H1 (cell line): ENCODE measurements at regions not wholly inside any gene's neighbourhood (a gene's known extent, or its start where the extent isn't known, plus 50 kb on each side); places are given as distances from the start of the nearest gene placed in this dataset.

ENCODE experiments used
- CBX5 ChIP-seq: fragments of 300-800, 300-1000 bp; sonication (generic); IDR thresholded peaks from 2 replicates; pipeline ENCODE4 v1.7.1; 2016; ENCODE audit warnings: antibody characterized with exemption, low read length, low read depth
- CBX8 ChIP-seq: fragments of 300-800, 300-1000 bp; sonication (generic); IDR thresholded peaks from 2 replicates; pipeline ENCODE4 v1.7.1; 2016; ENCODE audit warnings: low read depth, low read length, borderline replicate concordance
- CHD2 ChIP-seq: IDR thresholded peaks from 2 replicates; pipeline ENCODE4 v1.6.1; 2012; ENCODE audit warnings: low read length, improper control_type of control experiment
- CHD7 ChIP-seq: fragments of 300-600 bp; sonication (generic); IDR thresholded peaks from 2 replicates; pipeline ENCODE4 v1.7.1; 2012; ENCODE audit warnings: low read length, moderate library complexity, mild to moderate bottlenecking, inconsistent platforms; ENCODE audit not compliant: insufficient replicate concordance
- NANOG ChIP-seq: IDR thresholded peaks from 2 replicates; pipeline ENCODE4 v1.6.1; 2011; ENCODE audit warnings: low read length, low read depth, mild to moderate bottlenecking, inconsistent platforms; ENCODE audit not compliant: insufficient read depth, poor library complexity, severe bottlenecking
- NRF1 ChIP-seq: IDR thresholded peaks from 2 replicates; pipeline ENCODE4 v1.6.1; 2011; ENCODE audit warnings: mild to moderate bottlenecking, low read depth, low read length, improper control_type of control experiment
- PHF8 ChIP-seq: fragments of 200-600 bp; sonication (generic); conservative IDR thresholded peaks from 2 replicates; pipeline ENCODE4 v1.7.1; 2012; ENCODE audit warnings: low read depth, mild to moderate bottlenecking, inconsistent platforms, low read length, moderate library complexity
- POLR2AphosphoS5 ChIP-seq: IDR thresholded peaks from 2 replicates; pipeline ENCODE4 v1.6.1; 2011; ENCODE audit warnings: low read depth, low read length
- RBBP5 ChIP-seq: IDR thresholded peaks from 2 replicates; pipeline ENCODE4 v1.7.1; 2012; ENCODE audit warnings: low read depth, mild to moderate bottlenecking, inconsistent platforms, low read length, moderate library complexity, borderline replicate concordance
- SIRT6 ChIP-seq: IDR thresholded peaks from one replicate; pipeline ENCODE4 v1.7.1; 2012; ENCODE audit warnings: low read length, inconsistent platforms
- TBP ChIP-seq: IDR thresholded peaks from 2 replicates; pipeline ENCODE4 v1.6.1; 2011; ENCODE audit warnings: low read depth, low read length, improper control_type of control experiment
- TCF12 ChIP-seq: IDR thresholded peaks from 2 replicates; pipeline ENCODE4 v1.6.1; 2011; ENCODE audit warnings: low read depth, mild to moderate bottlenecking, low read length
- TF ChIP-seq, protein P1 (sequence below): IDR thresholded peaks from 2 replicates; pipeline ENCODE4 v1.6.1; 2012; ENCODE audit warnings: inconsistent platforms

- no peak for TF ChIP-seq CHD7
- TF ChIP-seq, protein P1, sequence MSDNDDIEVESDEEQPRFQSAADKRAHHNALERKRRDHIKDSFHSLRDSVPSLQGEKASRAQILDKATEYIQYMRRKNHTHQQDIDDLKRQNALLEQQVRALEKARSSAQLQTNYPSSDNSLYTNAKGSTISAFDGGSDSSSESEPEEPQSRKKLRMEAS: no peak
- TF ChIP-seq NANOG: no peak
- no peak for TF ChIP-seq POLR2AphosphoS5
- TF ChIP-seq CBX5: no peak
- no peak for TF ChIP-seq NRF1
- no peak for TF ChIP-seq RBBP5
- TF ChIP-seq SIRT6: no peak
- no peak for TF ChIP-seq CHD2
- TF ChIP-seq TBP: no peak
- TF ChIP-seq CBX8: no peak
- TF ChIP-seq PHF8: no peak
- no peak for TF ChIP-seq TCF12
These were observed 629.2 kb upstream of the AGTR1 start (continued) for GRCh38 chr3:148068466-148068865.
